Left ventricle myocardium superior (tissue), 1 donor: ENCODE measurements at regions not wholly inside any gene's neighbourhood (a gene's known extent, or its start where the extent isn't known, plus 50 kb on each side); places are given as distances from the start of the nearest gene placed in this dataset.

ENCODE experiments used
- ATAC-seq: fragments of 200-7000 bp; cut with Tn5 transposase; one replicate; pipeline ENCODE4 v1.9.1; 2020; ENCODE audit warnings: mild to moderate bottlenecking, moderate library complexity
- DNase-seq: peaks from one replicate; pipeline ENCODE4 v3.0.0-alpha.2; 2020
- intact Hi-C: fragments of 100-400 bp; cut with micrococcal nuclease; formaldehyde crosslinking; loops from one replicate; pipeline ENCODE4 v1.11.0; 2022
- donor health status: DM: no; HTN: yes; CAD: no; lungs with severe emphysema.

- no peak for DNase-seq
- intact Hi-C loops: no loop called here
- no peak for ATAC-seq
Measured at GRCh38 chr9:79170643-79171042, 401.1 kb upstream of the TLE4 start.

GRCh38 chr9:79173932-79174331 is 397.8 kb upstream of the TLE4 start:
- intact Hi-C loops: no loop called here
- no peak for DNase-seq
- no peak for ATAC-seq

GRCh38 chr9:79176014-79176697 is 395.6 kb upstream of the TLE4 start:
- no peak for ATAC-seq
- intact Hi-C loops: no loop called here

GRCh38 chr9:79184831-79185230 is 386.9 kb upstream of the TLE4 start:
- intact Hi-C loops: no loop called here
- DNase-seq (no peak), ATAC-seq (no peak)

More at GRCh38 chr9:79176014-79176697, 395.6 kb upstream of the TLE4 start:
- no peak for DNase-seq

GRCh38 chr9:79185866-79186265 is 385.9 kb upstream of the TLE4 start:
- no peak for DNase-seq
- no peak for ATAC-seq
- intact Hi-C loops: no loop called here

- ATAC-seq (no peak), DNase-seq (peak; percentile 22)
- intact Hi-C loops: no loop called here
Measured at GRCh38 chr9:79189511-79189924, 382.2 kb upstream of the TLE4 start.

GRCh38 chr9:79193001-79193400 is 378.8 kb upstream of the TLE4 start:
- DNase-seq (no peak), ATAC-seq (no peak)
- intact Hi-C loops: no loop called here

- DNase-seq (no peak), ATAC-seq (no peak)
- intact Hi-C loops: no loop called here
Measured at GRCh38 chr9:79193501-79194223, 378.1 kb upstream of the TLE4 start.

- peak; percentile 87 for ATAC-seq
- intact Hi-C loops: no loop called here
- DNase-seq: no peak
Measured at GRCh38 chr9:79195879-79196278, 375.9 kb upstream of the TLE4 start.

- peak; percentile 83 for ATAC-seq
- intact Hi-C loops: no loop called here
Measured at GRCh38 chr9:79196606-79197005, 375.2 kb upstream of the TLE4 start.

GRCh38 chr9:79200336-79200735 is 371.4 kb upstream of the TLE4 start:
- no peak for DNase-seq
- intact Hi-C loops: no loop called here
- ATAC-seq: no peak

More at GRCh38 chr9:79196606-79197005, 375.2 kb upstream of the TLE4 start:
- no peak for DNase-seq

- DNase-seq (no peak), ATAC-seq (no peak)
- intact Hi-C loops: no loop called here
Measured at GRCh38 chr9:79201636-79202035, 370.1 kb upstream of the TLE4 start.

GRCh38 chr9:79208791-79209396 is 362.9 kb upstream of the TLE4 start:
- ATAC-seq (no peak), DNase-seq (no peak)
- intact Hi-C loops: no loop called here

GRCh38 chr9:79210541-79211243 is 361.1 kb upstream of the TLE4 start:
- intact Hi-C loops: no loop called here
- DNase-seq (no peak), ATAC-seq (no peak)

GRCh38 chr9:79213417-79214125 is 358.2 kb upstream of the TLE4 start:
- DNase-seq (no peak), ATAC-seq (no peak)
- intact Hi-C loops: no loop called here

GRCh38 chr9:79215821-79216220 is 355.9 kb upstream of the TLE4 start:
- DNase-seq (no peak), ATAC-seq (no peak)
- intact Hi-C loops: no loop called here

- DNase-seq: no peak
- intact Hi-C loops: no loop called here
- no peak for ATAC-seq
Measured at GRCh38 chr9:79220251-79220650, 351.5 kb upstream of the TLE4 start.

- ATAC-seq: no peak
- DNase-seq: no peak
- intact Hi-C loops: no loop called here
Measured at GRCh38 chr9:79220666-79221065, 351.1 kb upstream of the TLE4 start.

- intact Hi-C loops: no loop called here
- ATAC-seq: no peak
- DNase-seq: no peak
Measured at GRCh38 chr9:79221084-79221483, 350.7 kb upstream of the TLE4 start.
